ENCODE measurements at regions not wholly inside any gene's neighbourhood (a gene's known extent, or its start where the extent isn't known, plus 50 kb on each side); places are given as distances from the start of the nearest gene placed in this dataset.
"Not testable (repeated sequence)": the region's sequence is repeated elsewhere in the genome, so short reads cannot be mapped to it uniquely, and the experiment has no call there.

DNA sequence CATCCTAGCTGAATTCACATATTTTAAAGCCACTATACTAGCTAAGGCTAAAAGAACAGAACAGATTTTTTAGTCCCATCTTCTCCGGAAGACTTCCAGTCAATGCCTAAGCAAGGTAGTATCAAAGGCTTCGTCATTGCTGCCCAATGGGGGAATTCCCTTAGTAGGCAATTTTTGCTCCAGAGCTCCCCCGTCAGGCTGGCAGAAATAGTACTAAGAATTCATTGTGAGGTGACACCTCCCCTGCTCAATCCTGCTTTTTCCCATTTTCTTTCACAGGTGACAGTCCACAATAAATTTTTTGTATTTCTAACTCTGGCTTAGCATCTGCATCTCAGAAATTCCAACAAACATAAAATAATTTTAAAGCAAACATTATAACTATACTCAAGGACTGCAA is 52.8 kb upstream of the SRSF6 start:
- no peak for DNase-seq

DNA sequence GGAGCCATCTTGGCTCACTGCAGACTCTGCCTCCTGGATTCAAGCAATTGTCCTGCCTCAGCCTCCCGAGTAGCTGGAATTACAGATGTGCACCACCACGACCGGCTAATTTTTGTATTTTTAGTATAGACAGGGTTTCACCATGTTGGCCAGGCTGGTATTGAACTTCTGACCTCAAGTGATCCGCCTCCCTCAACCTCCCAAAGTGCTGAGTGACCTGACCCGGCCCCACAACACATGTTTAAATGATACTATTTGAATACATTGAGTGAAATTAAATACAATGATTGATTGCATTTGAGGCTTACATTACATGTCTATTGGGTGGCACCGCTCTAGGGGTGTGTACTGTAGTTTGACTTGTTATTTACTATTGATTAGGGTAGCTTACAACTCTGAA is 56.8 kb upstream of the SRSF6 start:
- DNase-seq, result not testable (repeated sequence)

DNA sequence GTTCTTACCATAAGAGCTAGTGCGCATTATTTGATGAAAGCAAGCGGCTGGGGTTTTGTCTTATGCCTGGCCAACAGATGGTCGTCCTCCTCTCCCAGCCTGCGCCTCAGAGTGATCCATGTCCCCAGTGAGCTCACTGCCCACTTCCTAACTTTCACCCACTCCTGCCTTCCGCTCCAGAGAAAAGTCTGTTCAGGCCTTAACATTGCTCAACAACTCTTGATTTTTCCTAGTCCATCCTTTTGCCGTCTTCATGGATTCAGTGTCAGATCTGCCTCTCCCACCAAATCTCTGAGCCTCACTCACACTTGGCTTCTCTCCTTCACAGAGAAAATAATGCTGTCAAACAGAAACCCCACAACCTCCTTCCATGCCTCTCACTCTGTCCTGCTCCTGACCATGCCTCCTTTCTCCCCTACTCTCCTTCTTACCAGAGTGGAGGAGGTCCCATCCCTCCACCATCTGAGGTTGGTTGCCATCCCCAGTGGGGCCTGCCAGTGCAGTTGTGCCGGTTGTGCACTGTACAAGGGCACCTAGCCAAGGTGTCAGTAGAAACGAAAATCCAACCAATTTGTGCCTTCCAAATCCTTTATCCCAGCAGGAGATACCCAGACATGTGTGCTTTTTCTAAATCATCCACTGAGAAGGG is 58.9 kb upstream of the SRSF6 start:
- no peak for DNase-seq

DNA sequence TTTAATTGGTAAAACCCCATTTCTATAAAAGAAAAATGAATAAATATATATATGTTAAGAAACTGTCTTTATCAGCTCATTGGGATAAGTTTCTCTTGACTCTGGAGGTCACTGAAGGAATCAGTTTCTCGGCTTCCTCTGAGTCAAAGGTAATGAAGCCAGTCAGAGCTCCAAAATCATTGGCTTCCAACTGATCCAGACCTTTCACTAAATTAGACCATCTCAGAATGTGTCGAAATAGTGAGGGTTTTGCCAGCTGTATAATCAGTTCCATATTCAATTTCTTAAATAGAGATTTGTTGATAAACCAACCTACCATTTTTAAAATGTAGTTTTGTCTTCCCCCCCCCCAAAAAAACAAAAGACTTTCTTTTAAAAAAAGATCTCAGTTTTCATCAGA is 60.5 kb upstream of the SRSF6 start:
- no peak for DNase-seq

DNA sequence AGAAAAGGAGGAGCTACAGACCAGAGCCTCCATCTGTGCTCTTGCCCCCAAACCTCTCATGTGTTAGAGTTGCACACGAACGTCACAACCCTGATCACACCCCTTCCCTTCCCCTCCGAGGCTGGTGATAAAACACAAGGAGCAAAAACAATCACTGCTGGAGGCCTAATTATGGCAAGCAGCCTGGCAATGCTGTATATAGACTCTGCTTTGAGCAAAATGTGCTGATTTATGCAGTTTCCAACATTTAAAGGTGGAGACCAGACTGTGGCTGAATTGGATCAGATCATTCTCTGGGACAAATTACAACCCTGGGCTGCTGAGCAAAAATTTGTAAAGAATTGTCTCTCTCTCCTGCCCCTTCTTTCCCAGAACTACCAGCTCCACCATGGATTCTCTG is 64.6 kb upstream of the SRSF6 start:
- DNase-seq, result no peak

DNA sequence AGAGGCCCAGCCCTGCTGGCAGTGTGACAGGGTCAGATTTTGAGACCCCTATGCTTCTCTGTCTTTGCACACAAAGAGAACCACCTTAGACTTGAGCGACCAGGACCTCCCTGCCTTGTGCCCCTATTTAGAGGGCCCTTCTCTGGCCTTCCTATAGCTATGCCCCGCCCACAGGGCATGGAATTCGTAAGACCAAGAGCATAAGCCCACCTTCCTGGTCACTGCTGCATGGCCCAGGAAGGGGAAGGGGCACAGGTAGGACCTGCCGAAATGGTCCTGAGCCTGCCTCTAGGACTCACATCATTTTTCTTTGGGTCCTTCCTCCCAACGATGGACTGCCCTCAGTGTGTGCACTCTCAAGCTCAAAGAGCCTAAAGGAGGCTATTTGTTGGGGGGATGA is 65.1 kb upstream of the SRSF6 start:
- DNase-seq, result no peak

DNA sequence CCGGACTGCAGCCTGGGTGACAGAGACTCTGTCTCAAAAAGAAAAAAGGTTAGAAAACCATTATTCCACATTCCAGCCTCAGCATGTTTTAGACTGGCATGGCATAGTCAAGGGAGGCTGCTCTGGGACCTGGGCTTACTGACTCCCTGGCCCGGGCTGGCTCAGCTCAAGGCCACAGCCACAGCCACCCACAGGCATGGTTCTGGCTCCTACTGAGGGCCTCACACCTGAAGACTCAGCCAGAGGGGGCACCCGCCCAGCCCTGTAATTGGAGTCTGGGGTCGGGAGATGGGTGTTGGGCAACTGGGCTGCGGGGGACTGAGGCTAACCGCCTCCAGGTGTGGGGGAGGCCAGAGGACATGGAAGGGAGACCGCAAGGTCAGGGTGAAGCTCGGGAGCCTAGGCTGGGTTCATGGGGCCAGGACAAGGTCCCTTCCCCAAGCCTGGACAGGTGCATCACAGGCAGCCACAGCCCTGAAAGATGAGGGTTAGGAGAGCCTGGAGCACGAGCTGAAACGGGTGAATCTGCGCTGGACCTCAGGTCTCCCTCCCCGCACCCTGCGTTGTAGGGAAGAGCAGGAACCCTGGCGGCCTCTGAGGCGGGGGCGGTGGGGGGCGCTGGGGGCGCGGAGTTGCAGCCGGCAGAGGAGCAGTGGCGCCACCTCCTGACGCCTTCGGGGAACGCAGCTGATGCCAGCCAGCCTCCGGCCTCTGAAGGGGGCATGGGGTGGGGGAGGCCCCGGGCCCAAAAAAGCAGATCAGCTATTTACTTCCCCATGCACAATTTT is 67.7 kb upstream of the SRSF6 start:
- DNase-seq, result no peak

DNA sequence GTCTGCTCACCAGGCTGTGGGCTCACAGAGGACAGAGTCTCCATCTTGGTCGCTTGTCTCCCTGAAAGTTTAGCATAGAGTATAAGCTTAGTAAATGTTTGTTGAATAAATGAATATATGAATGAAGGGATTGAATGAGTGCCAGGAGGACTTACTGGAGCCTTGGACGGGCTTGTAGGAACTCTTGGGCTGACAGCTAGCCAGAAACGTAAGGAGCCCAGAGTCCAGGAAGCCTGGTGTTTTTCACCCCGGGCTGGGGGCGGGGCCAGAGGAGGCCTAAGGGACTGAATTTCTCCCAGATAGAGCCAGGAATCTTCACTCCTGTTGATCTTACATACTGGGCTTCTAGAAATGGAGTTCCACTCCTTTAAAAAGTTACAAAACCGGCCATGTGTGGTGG is 68.5 kb upstream of the SRSF6 start:
- DNase-seq, result no peak

DNA sequence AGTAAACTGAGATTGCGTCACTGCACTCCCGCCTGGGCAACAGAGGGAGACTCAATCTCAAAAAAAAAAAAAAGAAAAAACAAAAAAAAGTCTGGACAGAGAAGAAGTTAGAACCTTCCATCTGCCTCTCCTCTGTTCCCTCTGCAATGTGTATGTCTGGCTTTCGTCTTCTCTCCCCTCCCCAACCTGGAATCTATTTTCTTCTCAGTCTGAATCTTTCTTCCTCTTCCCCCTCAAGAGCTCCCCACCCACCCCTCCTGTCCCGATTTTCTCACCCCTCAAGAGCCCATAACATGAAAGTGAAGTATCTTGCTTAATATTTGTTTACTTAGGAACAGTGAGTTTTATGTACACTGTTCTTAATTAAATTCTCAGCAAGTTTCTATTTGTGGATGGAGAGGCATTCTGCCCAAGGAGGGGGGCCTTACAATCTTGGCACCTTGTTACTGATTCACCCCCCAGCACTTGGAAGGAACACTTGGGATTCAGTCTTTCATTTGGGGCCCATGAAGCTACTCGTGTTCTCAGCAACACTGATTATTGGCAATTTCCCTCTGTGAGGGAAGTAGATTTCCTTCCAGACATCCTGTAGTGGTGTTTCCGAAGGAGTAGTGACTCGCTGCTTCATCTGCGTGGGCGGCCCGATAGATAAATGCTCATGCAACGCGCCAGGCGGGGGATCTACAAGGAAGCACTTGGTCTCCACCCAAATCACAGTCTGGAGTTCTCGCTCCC is 69.3 kb upstream of the SRSF6 start:
- no peak for DNase-seq

DNA sequence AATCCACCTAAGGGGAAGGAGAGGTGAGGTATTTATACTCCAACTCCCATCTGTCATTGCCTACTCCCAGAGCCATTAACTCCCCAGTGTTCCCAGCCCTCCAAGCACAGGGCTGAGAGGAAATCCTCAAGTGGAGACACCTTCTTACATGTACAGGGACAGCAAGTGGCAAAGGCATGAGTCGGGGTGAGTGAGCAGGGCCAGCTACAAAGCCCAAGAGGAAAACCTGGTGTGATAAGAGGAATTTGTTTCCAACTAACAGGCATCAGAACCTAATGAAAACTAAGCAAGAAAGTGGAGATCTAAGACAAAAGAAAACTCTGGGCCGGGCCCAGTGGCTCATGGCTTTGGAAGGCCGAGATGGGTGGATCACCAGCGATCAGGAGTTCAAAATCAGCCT is 70.0 kb upstream of the SRSF6 start:
- DNase-seq, result no peak

DNA sequence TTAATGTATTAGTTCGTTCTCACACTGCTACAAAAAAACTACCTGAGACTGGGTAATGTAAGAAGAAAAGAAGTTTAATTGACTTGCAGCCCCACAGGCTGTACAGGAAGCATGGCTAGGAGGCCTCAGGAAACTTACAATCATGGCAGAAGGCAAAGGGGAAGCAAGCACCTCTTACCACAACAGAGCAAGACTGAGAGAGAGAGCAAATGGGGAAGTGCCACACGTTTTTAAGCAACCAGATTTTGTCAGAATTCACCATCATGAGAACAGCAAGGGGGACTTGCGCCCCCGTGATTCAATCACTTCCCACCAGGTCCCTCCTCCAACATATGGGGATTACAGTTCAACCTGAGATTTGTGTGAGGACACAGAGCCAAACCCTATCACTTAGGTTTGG is 70.8 kb upstream of the SRSF6 start:
- no peak for DNase-seq

DNA sequence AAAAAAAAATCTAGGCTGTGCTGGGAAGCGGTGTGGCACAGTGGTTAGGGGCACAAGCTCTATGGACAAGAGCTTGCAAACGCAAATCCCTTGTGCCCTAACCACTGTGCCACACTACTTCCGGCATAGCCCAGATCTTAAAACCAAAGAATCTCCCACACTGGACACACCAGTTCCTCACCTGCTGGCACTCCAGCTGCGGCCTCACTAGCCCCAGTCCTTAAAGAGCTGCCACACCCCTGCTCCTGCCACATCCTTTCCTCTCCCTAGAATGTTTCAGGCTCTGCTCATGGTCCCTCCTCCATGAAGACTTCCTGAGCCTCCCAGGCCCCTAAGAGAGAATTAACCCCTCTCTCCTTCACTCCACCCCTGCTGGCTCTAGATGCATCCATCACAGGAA is 71.8 kb upstream of the SRSF6 start:
- no peak for DNase-seq

DNA sequence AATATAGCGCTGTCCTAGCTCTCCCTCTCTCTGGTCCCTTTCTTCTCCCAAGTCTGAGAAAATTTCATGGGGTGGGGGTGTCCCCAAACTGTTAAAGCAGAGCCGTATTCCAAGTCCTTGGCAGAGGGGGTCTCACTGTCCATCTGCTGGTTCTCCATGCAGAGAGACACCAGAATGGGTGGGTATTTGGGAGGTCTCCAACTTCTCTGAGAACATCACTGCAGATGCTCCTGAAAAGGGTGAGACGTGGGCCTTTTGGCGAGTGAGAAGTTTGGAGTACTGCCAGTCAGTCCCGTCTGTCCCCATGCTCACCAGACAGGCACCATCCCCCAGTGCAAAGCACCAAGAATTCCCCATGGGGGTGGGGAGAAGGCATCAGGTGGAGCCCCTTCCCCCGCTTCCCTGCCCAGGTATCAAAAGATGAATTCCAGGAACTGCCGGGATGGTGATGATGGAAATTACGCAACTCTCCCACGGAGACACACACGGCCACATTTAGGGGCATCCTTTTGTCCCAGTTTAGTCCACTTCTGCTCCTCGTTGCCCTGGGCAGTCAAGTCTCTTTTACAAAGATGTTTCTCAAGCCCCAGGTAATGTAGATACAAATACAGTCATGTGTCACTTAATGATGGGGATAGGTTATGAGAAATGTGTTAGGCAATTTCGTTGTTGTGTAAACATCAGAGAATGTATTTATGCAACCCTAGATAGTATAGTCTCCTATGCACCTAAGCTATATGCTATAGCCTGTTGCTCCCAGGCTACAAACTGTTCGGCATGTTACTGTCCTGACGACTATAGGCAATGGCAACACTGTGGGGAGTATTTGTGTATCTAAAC is 73.4 kb upstream of the SRSF6 start:
- no peak for DNase-seq

DNA sequence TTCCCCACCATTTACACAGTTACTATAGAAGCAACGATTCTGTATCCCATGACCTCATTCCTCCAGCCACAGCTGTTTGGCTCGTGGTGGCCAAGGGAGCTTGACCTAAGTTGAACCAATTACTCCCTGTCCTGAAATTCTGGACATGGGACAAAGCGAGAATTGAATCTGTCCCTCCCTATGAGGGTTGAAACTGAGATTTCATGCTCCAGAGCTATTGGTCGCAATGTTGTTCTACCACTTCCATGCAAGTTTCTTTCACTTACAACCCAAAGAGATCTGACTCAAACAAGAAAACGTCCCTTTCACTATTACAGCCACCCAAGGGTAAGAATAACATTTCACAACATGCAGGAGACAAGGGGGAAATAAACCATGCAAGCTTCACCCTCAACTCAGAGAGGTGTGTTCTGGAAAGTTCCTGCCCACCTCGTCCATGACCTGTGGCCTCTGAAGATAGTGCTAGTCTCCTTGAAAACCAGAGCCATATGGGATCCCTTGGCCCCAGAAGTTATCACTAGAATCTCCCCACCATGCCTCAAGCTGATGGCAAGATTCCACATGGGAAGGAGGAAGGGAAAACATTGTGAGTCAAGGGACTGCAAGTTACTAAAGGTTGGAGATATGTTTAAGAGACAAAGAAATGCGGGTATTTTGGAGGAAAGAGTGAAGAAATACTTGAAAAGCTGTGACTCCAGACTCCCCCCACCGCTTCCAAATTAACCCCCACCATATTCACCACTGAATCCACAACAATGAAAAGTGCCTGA is 74.5 kb upstream of the SRSF6 start:
- DNase-seq, result no peak

DNA sequence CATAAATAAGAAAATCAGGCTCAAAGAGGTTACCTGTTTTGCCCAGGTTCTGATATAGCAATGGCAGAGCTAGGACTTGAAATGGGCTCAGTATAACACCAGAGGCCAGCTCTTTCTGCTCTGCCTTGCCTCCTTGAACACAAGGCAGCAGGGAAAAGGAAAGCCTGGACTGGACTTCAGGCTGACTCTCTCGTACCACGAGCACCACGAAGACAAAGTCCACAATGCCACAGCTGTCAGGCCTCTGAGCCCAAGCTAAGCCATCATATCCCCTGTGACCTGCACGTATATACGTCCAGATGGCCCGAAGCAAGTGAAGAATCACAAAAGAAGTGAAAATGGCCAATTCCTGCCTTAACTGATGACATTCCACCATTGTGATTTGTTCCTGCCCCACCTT is 75.6 kb upstream of the SRSF6 start:
- DNase-seq, result not testable (repeated sequence)

DNA sequence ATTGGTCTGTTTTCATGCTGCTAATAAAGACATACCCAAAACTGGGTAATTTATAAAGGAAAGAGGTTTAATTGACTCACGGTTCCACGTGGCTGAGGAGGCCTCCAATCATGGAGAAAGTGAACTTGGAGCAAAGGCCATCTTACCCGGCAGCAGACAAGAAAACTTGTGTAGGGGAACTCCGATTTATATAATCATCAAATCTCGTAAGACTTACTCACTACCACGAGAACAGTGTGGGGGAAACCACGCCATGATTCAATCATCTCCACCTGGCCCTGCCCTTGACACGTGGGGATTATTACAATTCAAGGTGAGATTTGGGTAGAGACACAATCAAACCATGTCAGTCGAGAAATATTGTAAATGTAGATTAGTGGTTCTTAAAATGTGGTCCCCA is 76.2 kb upstream of the SRSF6 start:
- DNase-seq, result not testable (repeated sequence)

DNA sequence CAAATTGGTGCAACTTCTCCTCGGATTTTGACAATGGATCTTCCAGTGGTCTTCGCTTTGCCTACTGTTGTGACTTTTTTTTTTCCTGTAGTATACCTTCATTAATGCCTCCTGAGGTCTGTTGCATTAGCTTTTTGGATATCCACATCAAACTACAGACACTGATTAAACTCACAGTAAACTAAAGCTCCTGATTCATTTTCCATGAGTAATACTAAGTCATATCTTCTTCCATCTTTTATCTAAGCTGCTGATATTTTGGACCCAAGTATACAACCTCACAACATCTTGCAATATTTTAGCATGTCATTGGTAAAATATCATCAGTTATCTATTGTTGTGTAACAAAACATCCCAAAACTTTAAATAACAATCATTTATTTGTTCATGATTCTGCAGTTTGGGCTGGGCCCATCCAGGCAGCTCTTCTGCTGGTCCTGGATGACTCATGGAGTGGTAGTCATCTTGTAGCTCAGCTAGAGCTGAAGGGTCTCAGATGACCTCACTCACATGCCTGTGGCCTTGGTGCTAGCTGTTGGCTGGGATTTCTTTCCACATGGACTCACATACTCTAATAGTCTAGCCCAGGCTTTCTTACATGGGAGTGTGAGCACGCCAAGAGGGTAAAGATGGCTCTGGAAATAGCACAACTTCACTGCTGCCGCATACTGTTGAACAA is 78.3 kb upstream of the SRSF6 start:
- peak; percentile 53 for DNase-seq

DNA sequence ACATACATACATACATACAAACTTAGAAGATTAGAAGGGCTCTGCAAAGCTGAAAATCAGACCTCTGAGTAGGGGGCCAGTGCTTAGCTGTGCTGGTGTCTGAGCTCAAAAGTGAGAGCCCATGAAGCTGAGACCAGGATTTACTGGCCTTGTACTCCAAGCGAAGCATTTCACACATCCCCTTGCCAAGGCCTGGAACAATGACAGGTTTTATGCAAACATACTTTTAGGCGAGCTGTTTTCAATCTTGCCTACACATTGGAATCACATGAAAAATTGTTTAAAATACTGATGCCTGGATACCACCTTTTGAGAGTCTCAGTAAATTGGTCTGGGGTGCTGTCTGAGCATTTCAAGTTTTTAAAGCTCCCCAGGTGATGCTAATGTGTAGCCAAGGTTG is 80.9 kb upstream of the SRSF6 start:
- DNase-seq, result no peak

DNA sequence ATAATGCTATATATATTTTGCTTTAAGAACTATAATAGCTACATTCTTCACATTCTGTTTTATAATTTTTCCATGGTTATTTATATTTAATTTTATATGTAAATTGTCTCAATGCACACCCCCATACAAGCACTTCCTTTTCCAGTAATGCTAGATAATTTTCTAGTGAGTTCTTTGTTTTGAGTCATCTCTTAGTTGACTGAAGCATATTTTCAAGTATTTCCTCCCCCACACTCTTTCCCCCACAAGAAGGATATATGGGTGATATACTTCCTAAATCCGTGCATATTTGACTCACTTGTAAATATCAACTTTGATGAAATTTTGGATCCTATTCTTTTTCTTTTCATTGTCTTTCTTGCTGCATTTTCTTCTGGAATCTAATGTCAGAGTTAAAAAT is 82.1 kb upstream of the SRSF6 start:
- DNase-seq, result peak; percentile 2

DNA sequence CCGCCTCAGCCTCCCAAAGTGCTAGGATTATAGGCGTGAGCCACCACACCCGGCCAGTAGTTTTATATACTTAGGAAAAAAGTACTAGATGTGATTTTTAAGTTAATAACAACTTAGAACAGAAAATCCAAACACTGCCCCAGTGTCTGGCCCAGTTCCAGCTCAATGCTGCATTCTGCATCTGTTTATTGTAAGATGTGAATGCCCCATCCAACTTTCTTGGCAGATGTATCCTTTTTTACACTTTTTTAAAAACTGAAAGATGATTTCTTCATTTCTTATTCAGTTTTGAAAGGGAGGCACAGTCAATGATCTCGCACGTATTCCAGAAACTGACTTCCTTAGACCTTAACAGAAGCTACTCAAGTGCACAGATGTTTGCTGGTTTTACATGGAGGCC is 85.6 kb upstream of the SRSF6 start:
- DNase-seq, result no peak

DNA sequence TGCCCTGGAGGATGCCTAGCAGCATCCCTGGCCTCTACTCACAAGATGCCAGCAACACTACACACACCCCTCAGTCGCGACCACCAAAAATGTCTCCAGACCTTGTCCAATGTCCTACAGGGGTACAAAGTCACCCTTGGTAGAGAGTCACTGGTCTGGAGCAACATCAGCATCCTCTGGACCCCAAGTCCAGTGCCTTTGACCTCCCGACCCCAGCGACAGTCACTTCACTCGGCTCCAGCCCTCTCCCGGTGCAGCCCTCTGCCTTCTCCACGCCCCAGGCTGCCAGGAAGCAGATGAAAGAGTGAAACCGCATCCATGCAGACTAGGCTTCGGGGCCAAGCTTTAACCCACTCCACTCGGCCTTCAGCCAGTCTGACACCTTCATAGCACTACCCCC is 92.0 kb upstream of the SRSF6 start:
- DNase-seq, result no peak

DNA sequence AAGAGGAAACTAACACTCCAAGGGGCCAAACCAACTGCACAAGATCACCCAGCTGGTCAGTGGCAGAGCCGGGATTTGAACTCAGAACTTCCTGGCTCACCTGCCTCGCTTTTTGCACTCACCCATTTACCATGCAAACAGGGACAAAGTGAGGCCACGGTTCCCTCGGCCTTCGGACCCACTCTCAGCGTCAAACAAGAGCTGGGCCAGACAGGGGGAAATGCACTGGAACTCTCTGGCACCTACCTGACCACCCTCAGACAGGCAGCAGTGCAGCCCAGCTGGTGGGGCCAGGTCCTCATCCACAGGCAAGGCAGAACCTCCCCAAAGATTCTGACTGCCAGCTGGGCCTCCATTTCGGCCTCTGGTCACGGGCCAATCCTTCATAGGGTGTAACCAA is 93.7 kb upstream of the SRSF6 start:
- no peak for DNase-seq

Measured in HCEC 1CT (cell line).